Activated CD4-positive, alpha-beta T cell treated with anti-CD3 and anti-CD28 coated beads, Interleukin-2, amount 10 ng/mL, durations not matched to agents 7 days and 5 days (primary cell): ENCODE measurements at regions not wholly inside any gene's neighbourhood (a gene's known extent, or its start where the extent isn't known, plus 50 kb on each side); places are given as distances from the start of the nearest gene placed in this dataset.

Source experiments
- CTCF ChIA-PET: fragments of 350-600 bp; sonication (Branson Sonifier 250); formaldehyde crosslinking; loops from one replicate; lab custom pipeline; 2021; ENCODE audit warnings: antibody characterized with exemption; lab: Charles Lee
- POLR2A ChIA-PET: fragments of 350-600 bp; sonication (Branson Sonifier 250); formaldehyde crosslinking; loops from one replicate; lab custom pipeline; 2021; ENCODE audit warnings: antibody characterized with exemption; lab: Charles Lee
- DNase-seq: peaks from one replicate; pipeline ENCODE4 v3.0.0-alpha.2; 2020
- H3K27ac Mint-ChIP-seq: one replicate; pipeline ENCODE4 v1.8.0; 2021; ENCODE audit warnings: mild to moderate bottlenecking, moderate library complexity, mixed read lengths
- H3K27me3 Mint-ChIP-seq: one replicate; pipeline ENCODE4 v1.8.0; 2021; ENCODE audit warnings: mixed read lengths
- H3K36me3 Mint-ChIP-seq: one replicate; pipeline ENCODE4 v1.8.0; 2021; ENCODE audit warnings: low read depth, mixed read lengths
- H3K4me1 Mint-ChIP-seq: one replicate; pipeline ENCODE4 v1.8.0; 2021; ENCODE audit warnings: mixed read lengths
- H3K4me3 Mint-ChIP-seq: one replicate; pipeline ENCODE4 v1.8.0; 2021; ENCODE audit warnings: mild to moderate bottlenecking, moderate library complexity, mixed read lengths
- H3K9me3 Mint-ChIP-seq: one replicate; pipeline ENCODE4 v1.8.0; 2021; ENCODE audit warnings: mixed read lengths

- Mint-ChIP-seq H3K4me1 (no peaks in the 10 kb centered on the region), H3K27me3 (no peaks in the 10 kb centered on the region), H3K9me3 (peaks cover 3% of the 10 kb centered on the region), H3K36me3 (no peaks in the 10 kb centered on the region), H3K27ac (no peak overlapping the region), H3K4me3 (no peak overlapping the region)
- no peak for DNase-seq
- CTCF ChIA-PET, result no interaction called here
- POLR2A ChIA-PET, result no interaction called here
These were observed 1103.5 kb upstream of the RBFOX1 start for GRCh38 chr16:6229186-6229585.

GRCh38 chr16:6218855-6219254 lies 1113.8 kb upstream of the RBFOX1 start:
- DNase-seq, result no peak
- Mint-ChIP-seq H3K36me3 (no peaks in the 10 kb centered on the region), H3K27ac (no peak overlapping the region), H3K9me3 (peaks cover 9% of the 10 kb centered on the region), H3K4me3 (no peak overlapping the region), H3K4me1 (no peaks in the 10 kb centered on the region), H3K27me3 (no peaks in the 10 kb centered on the region)
- ChIA-PET POLR2A (no interaction called here), CTCF (no interaction called here)

GRCh38 chr16:6216836-6217235 lies 1115.8 kb upstream of the RBFOX1 start:
- H3K27me3 Mint-ChIP-seq, result no peaks in the 10 kb centered on the region
- ChIA-PET CTCF (no interaction called here), POLR2A (no interaction called here)
- no peak for DNase-seq
- no peak overlapping the region for H3K4me3 Mint-ChIP-seq
- peaks cover 9% of the 10 kb centered on the region for H3K9me3 Mint-ChIP-seq
- H3K27ac Mint-ChIP-seq, result no peak overlapping the region
- H3K36me3 Mint-ChIP-seq, result no peaks in the 10 kb centered on the region
- no peaks in the 10 kb centered on the region for H3K4me1 Mint-ChIP-seq

GRCh38 chr16:6211644-6212043 lies 1114.0 kb upstream of the EEF2KMT start:
- POLR2A ChIA-PET, result no interaction called here
- no peak overlapping the region for H3K27ac Mint-ChIP-seq
- peaks cover 4% of the 10 kb centered on the region for H3K9me3 Mint-ChIP-seq
- H3K4me1 Mint-ChIP-seq, result no peaks in the 10 kb centered on the region
- CTCF ChIA-PET, result no interaction called here
- H3K27me3 Mint-ChIP-seq, result no peaks in the 10 kb centered on the region
- H3K36me3 Mint-ChIP-seq, result no peaks in the 10 kb centered on the region
- DNase-seq, result no peak
- H3K4me3 Mint-ChIP-seq, result no peak overlapping the region

GRCh38 chr16:6209355-6209930 lies 1111.8 kb upstream of the EEF2KMT start:
- Mint-ChIP-seq H3K4me1 (no peaks in the 10 kb centered on the region), H3K27me3 (no peaks in the 10 kb centered on the region), H3K36me3 (no peaks in the 10 kb centered on the region), H3K9me3 (peaks cover 9% of the 10 kb centered on the region), H3K4me3 (no peak overlapping the region), H3K27ac (no peak overlapping the region)
- DNase-seq, result no peak
- CTCF ChIA-PET, result no interaction called here
- POLR2A ChIA-PET, result no interaction called here

- CTCF ChIA-PET, result no interaction called here
- Mint-ChIP-seq H3K9me3 (peaks cover 5% of the 10 kb centered on the region), H3K27ac (no peak overlapping the region), H3K36me3 (no peaks in the 10 kb centered on the region), H3K4me1 (no peaks in the 10 kb centered on the region), H3K27me3 (no peaks in the 10 kb centered on the region), H3K4me3 (no peak overlapping the region)
- POLR2A ChIA-PET, result no interaction called here
- no peak for DNase-seq
These were observed 1110.0 kb upstream of the EEF2KMT start for GRCh38 chr16:6207580-6207979.

- Mint-ChIP-seq H3K9me3 (peaks cover 5% of the 10 kb centered on the region), H3K27me3 (no peaks in the 10 kb centered on the region), H3K4me1 (no peaks in the 10 kb centered on the region), H3K36me3 (no peaks in the 10 kb centered on the region), H3K4me3 (no peak overlapping the region), H3K27ac (no peak overlapping the region)
- DNase-seq, result no peak
- ChIA-PET CTCF (no interaction called here), POLR2A (no interaction called here)
These were observed 1109.5 kb upstream of the EEF2KMT start for GRCh38 chr16:6207124-6207523.

GRCh38 chr16:6206080-6206479 lies 1108.5 kb upstream of the EEF2KMT start:
- H3K4me1 Mint-ChIP-seq, result no peaks in the 10 kb centered on the region
- no peak for DNase-seq
- no peak overlapping the region for H3K4me3 Mint-ChIP-seq
- no peak overlapping the region for H3K27ac Mint-ChIP-seq
- CTCF ChIA-PET, result no interaction called here
- POLR2A ChIA-PET, result no interaction called here
- no peaks in the 10 kb centered on the region for H3K36me3 Mint-ChIP-seq
- no peaks in the 10 kb centered on the region for H3K27me3 Mint-ChIP-seq
- peaks cover 5% of the 10 kb centered on the region for H3K9me3 Mint-ChIP-seq

- Mint-ChIP-seq H3K27me3 (no peaks in the 10 kb centered on the region), H3K4me3 (no peak overlapping the region), H3K9me3 (peaks cover 12% of the 10 kb centered on the region), H3K27ac (no peak overlapping the region), H3K36me3 (no peaks in the 10 kb centered on the region), H3K4me1 (no peaks in the 10 kb centered on the region)
- CTCF ChIA-PET, result no interaction called here
- no peak for DNase-seq
- POLR2A ChIA-PET, result no interaction called here
These were observed 1107.3 kb upstream of the EEF2KMT start for GRCh38 chr16:6204945-6205344.

- DNase-seq, result no peak
- Mint-ChIP-seq H3K27me3 (no peaks in the 10 kb centered on the region), H3K4me1 (no peaks in the 10 kb centered on the region), H3K36me3 (no peaks in the 10 kb centered on the region), H3K9me3 (peaks cover 8% of the 10 kb centered on the region), H3K4me3 (no peak overlapping the region), H3K27ac (no peak overlapping the region)
- ChIA-PET POLR2A (no interaction called here), CTCF (no interaction called here)
These were observed 1103.3 kb upstream of the EEF2KMT start for GRCh38 chr16:6200861-6201260.

- H3K9me3 Mint-ChIP-seq, result peaks cover 6% of the 10 kb centered on the region
- no peak overlapping the region for H3K4me3 Mint-ChIP-seq
- no peak overlapping the region for H3K27ac Mint-ChIP-seq
- no peaks in the 10 kb centered on the region for H3K4me1 Mint-ChIP-seq
- ChIA-PET POLR2A (no interaction called here), CTCF (no interaction called here)
- DNase-seq, result no peak
- no peaks in the 10 kb centered on the region for H3K27me3 Mint-ChIP-seq
- H3K36me3 Mint-ChIP-seq, result no peaks in the 10 kb centered on the region
These were observed 1102.7 kb upstream of the EEF2KMT start for GRCh38 chr16:6200271-6200670.

GRCh38 chr16:6195966-6196365 lies 1098.4 kb upstream of the EEF2KMT start:
- no peak for DNase-seq
- Mint-ChIP-seq H3K27ac (no peak overlapping the region), H3K9me3 (peaks cover 16% of the 10 kb centered on the region), H3K36me3 (no peaks in the 10 kb centered on the region), H3K27me3 (no peaks in the 10 kb centered on the region), H3K4me3 (no peak overlapping the region), H3K4me1 (no peaks in the 10 kb centered on the region)
- ChIA-PET CTCF (no interaction called here), POLR2A (no interaction called here)

GRCh38 chr16:6193718-6194117 lies 1096.1 kb upstream of the EEF2KMT start:
- POLR2A ChIA-PET, result no interaction called here
- no peaks in the 10 kb centered on the region for H3K4me1 Mint-ChIP-seq
- no peaks in the 10 kb centered on the region for H3K36me3 Mint-ChIP-seq
- H3K4me3 Mint-ChIP-seq, result no peak overlapping the region
- peaks cover 10% of the 10 kb centered on the region for H3K9me3 Mint-ChIP-seq
- DNase-seq, result no peak
- H3K27ac Mint-ChIP-seq, result no peak overlapping the region
- H3K27me3 Mint-ChIP-seq, result no peaks in the 10 kb centered on the region
- CTCF ChIA-PET, result no interaction called here

GRCh38 chr16:6192984-6193383 lies 1095.4 kb upstream of the EEF2KMT start:
- ChIA-PET POLR2A (no interaction called here), CTCF (no interaction called here)
- Mint-ChIP-seq H3K27ac (no peak overlapping the region), H3K27me3 (no peaks in the 10 kb centered on the region), H3K4me3 (no peak overlapping the region), H3K4me1 (no peaks in the 10 kb centered on the region), H3K9me3 (peaks cover 10% of the 10 kb centered on the region), H3K36me3 (no peaks in the 10 kb centered on the region)
- no peak for DNase-seq
